ENCODE measurements at regions not wholly inside any gene's neighbourhood (a gene's known extent, or its start where the extent isn't known, plus 50 kb on each side); places are given as distances from the start of the nearest gene placed in this dataset.

DNA sequence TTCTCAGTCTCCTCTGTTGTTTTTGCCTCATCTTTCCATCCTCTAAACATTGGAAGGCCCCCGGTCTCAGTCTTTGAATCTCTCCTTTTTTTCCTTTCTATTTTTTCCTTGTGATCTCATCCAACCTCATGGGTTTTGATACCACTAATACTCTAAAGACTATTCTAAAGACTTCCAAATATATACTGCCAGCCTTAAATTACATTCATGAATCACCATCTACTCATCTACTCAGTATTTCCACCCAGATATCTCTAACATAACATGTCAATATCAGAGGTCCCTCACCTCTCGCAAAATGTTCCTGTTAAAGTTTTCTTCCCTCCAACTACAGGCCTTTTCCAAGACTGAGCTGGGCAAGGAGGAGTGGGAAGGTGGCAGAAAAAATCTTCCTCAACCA lies 282.5 kb upstream of the TTC14 start:
- Histone ChIP-seq H3K36me3 (ENCODE audit: control insufficient read depth, insufficient read depth, low read length, severe bottlenecking) (no peaks in the 10 kb centered on the region), H3K27me3 (replicated peaks; ENCODE audit: control insufficient read depth, insufficient read depth, low read length) (no peaks in the 10 kb centered on the region), H3K9ac (ENCODE audit: low read length) (no peak overlapping the region), H3K4me1 (ENCODE audit: control insufficient read depth, insufficient read depth, low read length) (peaks cover 3% of the 10 kb centered on the region), H3K9me3 (ENCODE audit: control insufficient read depth, low read length) (no peaks in the 10 kb centered on the region), H3K4me3 (ENCODE audit: low read length) (no peak overlapping the region)
- no peak for DNase-seq (ENCODE audit: low read depth)

DNA sequence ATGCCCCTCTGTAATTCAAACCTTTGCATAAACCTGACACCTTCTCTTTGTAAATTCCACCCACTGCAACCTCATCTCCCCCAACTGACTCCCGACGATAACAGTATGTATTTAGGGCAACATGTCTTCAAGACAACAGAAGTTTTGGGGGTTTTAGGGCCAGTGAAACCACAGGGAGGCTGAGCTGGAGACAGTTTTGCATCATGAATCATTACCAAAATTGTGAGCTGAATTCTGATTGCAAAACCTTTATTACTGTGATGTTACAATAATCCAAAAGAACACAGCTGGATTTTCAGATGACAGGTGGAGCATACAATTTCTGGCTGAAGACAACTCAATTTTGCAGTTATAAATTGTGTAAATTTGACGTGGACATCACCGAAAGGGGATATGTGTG lies 281.3 kb upstream of the TTC14 start:
- Histone ChIP-seq H3K4me3 (ENCODE audit: low read length) (no peak overlapping the region), H3K36me3 (ENCODE audit: control insufficient read depth, insufficient read depth, low read length, severe bottlenecking) (no peaks in the 10 kb centered on the region), H3K9ac (ENCODE audit: low read length) (no peak overlapping the region), H3K4me1 (ENCODE audit: control insufficient read depth, insufficient read depth, low read length) (peaks cover 3% of the 10 kb centered on the region), H3K27me3 (replicated peaks; ENCODE audit: control insufficient read depth, insufficient read depth, low read length) (no peaks in the 10 kb centered on the region), H3K9me3 (ENCODE audit: control insufficient read depth, low read length) (no peaks in the 10 kb centered on the region)
- DNase-seq (ENCODE audit: low read depth): no peak

DNA sequence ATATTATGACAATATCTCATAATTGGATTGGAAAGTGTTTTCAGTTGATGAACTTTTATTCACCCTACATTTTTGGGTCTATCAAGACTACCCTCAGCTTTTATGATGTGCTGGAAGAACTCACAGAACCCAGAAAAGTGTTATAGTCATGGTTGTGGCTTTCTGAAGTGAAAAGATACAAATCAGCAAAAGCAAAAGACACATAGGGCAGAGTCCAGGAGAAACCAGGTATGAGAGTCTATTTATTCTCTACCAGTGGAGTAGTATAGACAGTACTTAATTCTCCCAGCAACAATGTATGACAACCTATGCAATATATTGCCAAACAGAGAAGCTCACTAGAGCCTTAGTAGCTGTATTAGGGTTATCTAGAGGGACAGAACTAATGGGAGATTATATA lies 280.4 kb upstream of the TTC14 start:
- Histone ChIP-seq H3K4me1 (ENCODE audit: control insufficient read depth, insufficient read depth, low read length) (peaks cover 3% of the 10 kb centered on the region), H3K4me3 (ENCODE audit: low read length) (no peak overlapping the region), H3K9ac (ENCODE audit: low read length) (no peak overlapping the region), H3K9me3 (ENCODE audit: control insufficient read depth, low read length) (no peaks in the 10 kb centered on the region), H3K36me3 (ENCODE audit: control insufficient read depth, insufficient read depth, low read length, severe bottlenecking) (no peaks in the 10 kb centered on the region), H3K27me3 (replicated peaks; ENCODE audit: control insufficient read depth, insufficient read depth, low read length) (no peaks in the 10 kb centered on the region)
- DNase-seq (ENCODE audit: low read depth): no peak

DNA sequence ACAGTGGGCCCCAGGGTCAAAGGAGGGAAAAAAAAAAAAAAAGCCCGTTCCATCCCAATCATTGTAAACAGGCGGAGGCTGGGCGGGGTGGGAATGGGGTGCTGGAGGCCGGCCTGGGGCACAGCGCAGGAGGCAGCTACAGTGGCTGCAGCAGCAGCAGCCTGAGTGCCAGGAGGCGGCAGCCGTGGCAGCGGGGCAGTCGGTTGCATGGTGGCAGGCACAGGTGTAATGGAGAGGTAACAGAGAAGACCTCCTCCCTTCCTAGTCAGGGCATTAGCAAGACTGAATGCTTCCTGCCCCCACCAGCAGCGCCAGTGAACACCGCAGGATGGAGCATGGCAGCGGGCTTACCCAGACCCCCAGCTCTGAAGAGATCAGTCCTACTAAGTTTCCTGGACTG lies 279.1 kb upstream of the TTC14 start:
- Histone ChIP-seq H3K4me1 (ENCODE audit: control insufficient read depth, insufficient read depth, low read length) (peaks cover 3% of the 10 kb centered on the region), H3K27me3 (replicated peaks; ENCODE audit: control insufficient read depth, insufficient read depth, low read length) (no peaks in the 10 kb centered on the region), H3K9me3 (ENCODE audit: control insufficient read depth, low read length) (no peaks in the 10 kb centered on the region), H3K9ac (ENCODE audit: low read length) (no peak overlapping the region), H3K4me3 (ENCODE audit: low read length) (no peak overlapping the region), H3K36me3 (ENCODE audit: control insufficient read depth, insufficient read depth, low read length, severe bottlenecking) (no peaks in the 10 kb centered on the region)
- no peak for DNase-seq (ENCODE audit: low read depth)

DNA sequence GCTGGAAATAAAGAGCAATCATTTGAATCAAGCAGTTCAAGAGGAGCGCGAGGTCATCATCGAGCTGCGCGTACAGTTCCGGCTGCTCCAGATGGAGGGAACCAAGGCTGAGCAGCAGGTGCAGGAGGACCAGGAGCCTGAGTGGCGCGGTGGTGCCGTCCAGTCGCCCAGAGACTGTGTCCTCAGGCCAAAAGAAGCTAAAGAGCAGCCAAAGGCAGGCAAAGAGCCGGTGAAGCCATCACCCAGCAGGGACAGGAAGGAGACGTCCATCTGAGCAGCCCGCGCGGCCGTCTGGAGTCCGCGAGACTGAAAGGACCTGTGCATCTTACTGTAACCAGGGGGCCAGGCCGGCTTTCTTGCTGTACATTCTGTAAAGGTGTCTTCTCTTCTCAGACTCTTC lies 277.2 kb upstream of the TTC14 start:
- H3K4me1 ChIP-seq (ENCODE audit: control insufficient read depth, insufficient read depth, low read length): peaks cover 3% of the 10 kb centered on the region
- H3K36me3 ChIP-seq (ENCODE audit: control insufficient read depth, insufficient read depth, low read length, severe bottlenecking): no peaks in the 10 kb centered on the region
- DNase-seq (ENCODE audit: low read depth): no peak
- H3K27me3 ChIP-seq (replicated peaks; ENCODE audit: control insufficient read depth, insufficient read depth, low read length): no peaks in the 10 kb centered on the region
- H3K9me3 ChIP-seq (ENCODE audit: control insufficient read depth, low read length): no peaks in the 10 kb centered on the region
- no peak overlapping the region for H3K4me3 ChIP-seq (ENCODE audit: low read length)
- no peak overlapping the region for H3K9ac ChIP-seq (ENCODE audit: low read length)

DNA sequence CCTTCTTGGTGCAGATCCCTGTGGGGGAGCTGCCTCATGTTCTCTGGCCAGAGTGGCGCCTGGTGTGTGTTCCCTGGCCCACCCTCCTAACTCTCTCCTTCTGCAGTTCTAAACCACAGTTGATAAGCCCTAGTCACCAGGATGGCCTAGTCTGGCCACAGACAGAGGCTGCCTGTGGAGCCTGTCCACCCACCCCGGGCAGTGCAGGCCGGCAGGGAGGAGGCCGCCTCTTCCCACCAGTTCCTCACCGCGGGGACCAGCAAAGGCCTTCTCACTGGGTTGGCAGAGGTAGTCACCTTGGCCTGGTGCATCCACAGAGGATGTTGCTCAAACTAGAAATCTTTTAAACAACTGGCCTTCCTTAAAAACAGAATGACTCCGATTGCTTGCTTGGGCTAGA lies 276.4 kb upstream of the TTC14 start:
- Histone ChIP-seq H3K27me3 (replicated peaks; ENCODE audit: control insufficient read depth, insufficient read depth, low read length) (no peaks in the 10 kb centered on the region), H3K9me3 (ENCODE audit: control insufficient read depth, low read length) (no peaks in the 10 kb centered on the region), H3K9ac (ENCODE audit: low read length) (no peak overlapping the region), H3K4me3 (ENCODE audit: low read length) (no peak overlapping the region), H3K36me3 (ENCODE audit: control insufficient read depth, insufficient read depth, low read length, severe bottlenecking) (no peaks in the 10 kb centered on the region), H3K4me1 (ENCODE audit: control insufficient read depth, insufficient read depth, low read length) (peaks cover under 1% of the 10 kb centered on the region)
- no peak for DNase-seq (ENCODE audit: low read depth)

DNA sequence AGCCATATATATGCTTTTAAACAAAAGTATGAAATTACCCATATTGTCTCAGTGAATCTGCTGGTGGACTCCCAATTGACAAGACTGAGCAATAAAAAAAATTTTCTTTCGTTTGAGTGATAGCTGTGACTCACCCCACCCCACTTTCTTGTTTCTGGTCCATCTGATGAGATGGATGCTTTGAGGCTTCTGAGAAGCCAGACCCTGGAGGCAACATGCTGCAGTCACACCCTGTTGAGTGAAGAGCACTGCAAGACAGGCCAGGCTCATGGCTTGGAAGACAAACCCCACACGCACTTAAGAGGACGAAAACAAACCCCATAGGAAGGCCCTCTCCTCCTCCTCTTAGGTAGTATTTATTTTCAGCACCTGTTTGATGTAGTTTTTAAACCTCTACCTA lies 276.0 kb upstream of the TTC14 start:
- Histone ChIP-seq H3K9me3 (ENCODE audit: control insufficient read depth, low read length) (no peaks in the 10 kb centered on the region), H3K36me3 (ENCODE audit: control insufficient read depth, insufficient read depth, low read length, severe bottlenecking) (no peaks in the 10 kb centered on the region), H3K4me1 (ENCODE audit: control insufficient read depth, insufficient read depth, low read length) (no peaks in the 10 kb centered on the region), H3K4me3 (ENCODE audit: low read length) (no peak overlapping the region), H3K27me3 (replicated peaks; ENCODE audit: control insufficient read depth, insufficient read depth, low read length) (no peaks in the 10 kb centered on the region), H3K9ac (ENCODE audit: low read length) (no peak overlapping the region)
- no peak for DNase-seq (ENCODE audit: low read depth)

DNA sequence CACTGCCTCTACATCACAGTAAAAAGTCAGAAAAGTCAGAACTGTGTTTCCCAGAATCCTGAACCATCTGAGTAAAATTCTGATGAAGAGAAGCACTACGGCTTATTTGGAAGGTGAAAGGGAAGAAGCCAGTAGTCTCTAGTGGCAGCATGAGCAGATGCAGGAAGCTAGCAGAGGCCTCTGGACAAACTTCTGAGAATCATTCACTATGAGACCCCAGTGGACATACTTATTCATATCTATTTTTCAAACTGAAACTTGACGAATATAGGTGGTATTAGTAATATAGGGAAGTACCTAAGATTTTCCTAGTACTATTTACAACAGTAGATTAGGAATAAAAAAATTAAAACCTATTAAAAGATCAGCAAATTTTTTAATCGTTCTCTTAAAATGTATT lies 272.8 kb upstream of the TTC14 start:
- Histone ChIP-seq H3K9ac (ENCODE audit: low read length) (no peak overlapping the region), H3K9me3 (ENCODE audit: control insufficient read depth, low read length) (peaks cover 6% of the 10 kb centered on the region), H3K36me3 (ENCODE audit: control insufficient read depth, insufficient read depth, low read length, severe bottlenecking) (no peaks in the 10 kb centered on the region), H3K4me1 (ENCODE audit: control insufficient read depth, insufficient read depth, low read length) (no peaks in the 10 kb centered on the region), H3K4me3 (ENCODE audit: low read length) (no peak overlapping the region), H3K27me3 (replicated peaks; ENCODE audit: control insufficient read depth, insufficient read depth, low read length) (no peaks in the 10 kb centered on the region)
- DNase-seq (ENCODE audit: low read depth): no peak

DNA sequence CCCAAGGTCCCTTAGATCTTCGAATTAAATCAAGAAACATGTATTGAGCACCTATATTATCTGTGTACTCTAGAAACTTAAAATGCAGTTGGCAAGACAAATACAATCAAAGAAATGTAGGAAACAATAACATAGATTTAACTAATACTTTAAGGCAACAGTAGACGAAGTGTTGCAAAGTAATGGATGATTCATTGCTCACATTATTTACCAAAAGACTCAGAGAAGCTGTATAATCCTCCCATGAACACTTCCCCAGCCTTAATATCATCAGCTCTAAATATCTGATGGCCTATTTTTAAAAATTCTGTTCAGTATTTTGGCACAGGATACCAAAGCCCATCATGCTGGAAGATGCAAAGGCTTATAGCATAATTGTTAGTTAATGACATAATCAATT lies 272.1 kb upstream of the TTC14 start:
- no peak overlapping the region for H3K9ac ChIP-seq (ENCODE audit: low read length)
- H3K4me3 ChIP-seq (ENCODE audit: low read length): no peak overlapping the region
- DNase-seq (ENCODE audit: low read depth): no peak
- no peaks in the 10 kb centered on the region for H3K4me1 ChIP-seq (ENCODE audit: control insufficient read depth, insufficient read depth, low read length)
- H3K9me3 ChIP-seq (ENCODE audit: control insufficient read depth, low read length): peaks cover 6% of the 10 kb centered on the region
- H3K27me3 ChIP-seq (replicated peaks; ENCODE audit: control insufficient read depth, insufficient read depth, low read length): no peaks in the 10 kb centered on the region
- H3K36me3 ChIP-seq (ENCODE audit: control insufficient read depth, insufficient read depth, low read length, severe bottlenecking): no peaks in the 10 kb centered on the region

DNA sequence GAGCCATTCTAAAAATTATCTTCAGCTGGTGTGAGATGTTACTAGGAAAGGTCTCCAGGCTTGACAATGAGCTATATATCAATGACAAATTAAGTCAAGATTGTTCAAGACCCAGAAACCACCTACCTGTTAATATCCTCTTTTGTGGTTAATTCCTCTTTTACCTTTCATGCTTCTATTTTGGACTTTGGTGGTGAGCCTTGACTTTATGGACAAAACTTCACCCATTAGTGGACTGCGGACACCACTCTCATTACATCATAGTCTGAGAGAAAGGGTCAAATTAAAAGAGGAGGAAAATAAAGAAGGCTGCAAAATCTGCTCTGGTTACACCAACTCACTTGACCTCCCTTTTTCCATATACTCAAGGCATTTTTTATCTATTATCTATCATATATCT lies 271.5 kb upstream of the TTC14 start:
- Histone ChIP-seq H3K27me3 (replicated peaks; ENCODE audit: control insufficient read depth, insufficient read depth, low read length) (no peaks in the 10 kb centered on the region), H3K4me1 (ENCODE audit: control insufficient read depth, insufficient read depth, low read length) (no peaks in the 10 kb centered on the region), H3K9me3 (ENCODE audit: control insufficient read depth, low read length) (peaks cover 6% of the 10 kb centered on the region), H3K4me3 (ENCODE audit: low read length) (no peak overlapping the region), H3K9ac (ENCODE audit: low read length) (no peak overlapping the region), H3K36me3 (ENCODE audit: control insufficient read depth, insufficient read depth, low read length, severe bottlenecking) (no peaks in the 10 kb centered on the region)
- DNase-seq (ENCODE audit: low read depth): no peak

DNA sequence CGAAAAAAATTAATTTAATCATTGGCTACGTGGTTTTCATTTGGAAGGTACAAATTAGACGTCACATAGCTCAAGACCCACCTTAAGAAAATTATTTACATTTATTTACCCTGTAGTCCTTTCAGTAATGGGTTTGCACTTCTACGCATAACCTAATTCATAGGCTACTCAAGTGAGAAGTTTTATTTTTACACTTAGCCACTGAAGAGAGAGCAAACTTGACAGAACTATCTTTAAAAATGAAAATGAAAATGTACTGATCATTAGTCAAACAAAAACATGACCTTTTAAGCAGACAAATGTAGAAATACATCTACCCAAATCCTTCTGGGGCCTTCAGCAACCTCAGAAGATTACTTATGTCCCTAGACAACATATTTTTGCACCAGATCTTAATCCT lies 269.4 kb upstream of the TTC14 start:
- Histone ChIP-seq H3K36me3 (ENCODE audit: control insufficient read depth, insufficient read depth, low read length, severe bottlenecking) (no peaks in the 10 kb centered on the region), H3K9ac (ENCODE audit: low read length) (no peak overlapping the region), H3K27me3 (replicated peaks; ENCODE audit: control insufficient read depth, insufficient read depth, low read length) (no peaks in the 10 kb centered on the region), H3K4me1 (ENCODE audit: control insufficient read depth, insufficient read depth, low read length) (no peaks in the 10 kb centered on the region), H3K9me3 (ENCODE audit: control insufficient read depth, low read length) (peaks cover 6% of the 10 kb centered on the region), H3K4me3 (ENCODE audit: low read length) (no peak overlapping the region)
- no peak for DNase-seq (ENCODE audit: low read depth)

DNA sequence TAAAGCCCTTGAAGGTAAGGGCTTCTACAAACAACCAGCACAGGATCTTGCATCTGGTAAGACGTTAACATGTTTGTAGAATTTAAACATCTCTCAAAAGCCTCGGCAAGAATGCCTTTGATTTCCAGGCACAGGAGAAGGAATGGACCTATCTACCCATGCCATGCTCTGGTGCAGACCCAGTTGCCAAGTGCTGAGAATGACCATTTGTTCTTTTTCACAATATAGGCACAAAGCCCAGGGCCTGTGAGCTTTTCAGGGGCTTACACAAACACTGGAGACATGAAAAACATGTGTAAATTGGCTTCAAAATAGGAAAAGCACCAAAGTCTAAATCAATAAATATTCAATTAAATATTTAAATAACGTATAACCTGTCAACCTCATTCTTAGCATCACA lies 266.9 kb upstream of the TTC14 start:
- no peak for DNase-seq (ENCODE audit: low read depth)
- Histone ChIP-seq H3K27me3 (replicated peaks; ENCODE audit: control insufficient read depth, insufficient read depth, low read length) (no peaks in the 10 kb centered on the region), H3K9me3 (ENCODE audit: control insufficient read depth, low read length) (peaks cover 6% of the 10 kb centered on the region), H3K4me1 (ENCODE audit: control insufficient read depth, insufficient read depth, low read length) (no peaks in the 10 kb centered on the region), H3K36me3 (ENCODE audit: control insufficient read depth, insufficient read depth, low read length, severe bottlenecking) (no peaks in the 10 kb centered on the region), H3K4me3 (ENCODE audit: low read length) (no peak overlapping the region), H3K9ac (ENCODE audit: low read length) (no peak overlapping the region)
